Esophagus squamous epithelium (tissue), 4 donors: ENCODE measurements at regions not wholly inside any gene's neighbourhood (a gene's known extent, or its start where the extent isn't known, plus 50 kb on each side); places are given as distances from the start of the nearest gene placed in this dataset.
"Not testable (repeated sequence)": the region's sequence is repeated elsewhere in the genome, so short reads cannot be mapped to it uniquely, and the experiment has no call there.

Experiments used
- CTCF ChIP-seq, 6 experiments: fragments of 450-650 bp in 4 of 6; fragments of 200-600 bp in 2 of 6; sonication (generic) in 2 of 6; IDR thresholded peaks; one replicate each; pipeline ENCODE4 v1.5.1; 2016 to 2019; ENCODE audit warnings: antibody characterized with exemption in 6 of 6, mild to moderate bottlenecking in 4 of 6, moderate library complexity in 4 of 6
- POLR2A ChIP-seq, 4 donors: fragments of 450-650 bp; IDR thresholded peaks; one replicate each; pipeline ENCODE4 v1.6.1; 2017; ENCODE audit warnings: antibody characterized with exemption in 4 of 4, mild to moderate bottlenecking in 4 of 4, moderate library complexity in 3 of 4

GRCh38 chrX:3828378-3829040, 115.1 kb upstream of the PRKX start:
- not testable (repeated sequence) for TF ChIP-seq CTCF, POLR2A (IDR thresholded peaks at IDR 0.05)
